ENCODE measurements at regions not wholly inside any gene's neighbourhood (a gene's known extent, or its start where the extent isn't known, plus 50 kb on each side); places are given as distances from the start of the nearest gene placed in this dataset.

DNA sequence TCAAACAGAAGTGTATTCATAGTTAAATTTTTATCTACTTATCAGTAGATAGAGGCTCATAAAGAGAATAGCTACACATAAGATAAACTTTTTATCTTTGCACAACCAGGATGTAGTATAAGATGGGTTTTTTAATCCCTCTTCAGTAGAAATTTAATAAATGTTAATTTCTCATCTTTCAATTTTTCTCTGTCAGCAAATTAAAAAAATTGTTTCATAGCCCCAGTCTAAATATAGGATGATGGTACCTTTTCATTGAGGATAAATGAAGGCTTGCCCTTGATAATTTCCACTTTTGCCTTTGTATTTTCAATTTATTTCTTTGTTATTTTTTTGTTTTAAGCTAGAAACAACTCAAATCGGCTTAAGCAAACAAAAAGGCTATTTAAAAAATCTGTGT is 251.2 kb upstream of the NOX3 start:
- no peak for DNase-seq

DNA sequence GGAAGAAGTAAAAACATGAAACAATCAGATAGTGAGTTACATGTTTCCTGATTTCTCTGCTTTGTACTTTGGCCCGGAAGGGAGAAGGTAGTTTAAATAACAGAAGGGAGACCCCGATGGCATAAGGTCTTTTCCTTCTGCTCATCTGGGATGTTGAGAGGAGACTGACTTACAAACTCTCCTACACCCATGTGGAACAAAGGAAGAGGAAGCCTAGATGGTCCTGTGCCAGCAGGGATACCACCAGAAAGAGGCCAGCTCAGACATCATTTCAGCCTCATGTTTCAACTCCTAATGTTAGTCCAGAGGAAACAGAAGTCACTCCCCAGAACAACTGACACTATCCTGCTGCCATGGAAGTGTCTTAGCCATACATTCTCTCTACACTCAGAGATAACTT is 250.7 kb upstream of the NOX3 start:
- DNase-seq = no peak

DNA sequence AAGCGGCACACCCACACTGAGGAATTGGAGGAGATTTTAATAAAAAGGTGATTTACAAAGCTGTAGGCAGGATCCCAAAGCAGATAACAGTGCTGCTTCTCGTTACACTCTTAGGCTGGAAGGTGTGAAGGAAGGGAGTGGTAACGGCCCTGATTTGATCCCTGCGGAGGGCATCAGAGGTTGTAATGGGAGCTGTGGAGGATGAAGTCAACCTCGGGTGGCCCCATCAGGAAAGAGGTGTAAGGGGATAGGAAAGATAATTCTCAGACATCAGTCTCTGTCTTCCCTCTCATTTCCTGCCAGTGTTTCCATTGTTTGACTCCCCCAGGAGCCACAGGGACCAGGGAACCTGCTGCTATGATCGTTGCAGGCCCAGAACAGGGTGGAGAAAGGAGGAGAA is 245.7 kb upstream of the NOX3 start:
- no peak for DNase-seq

DNA sequence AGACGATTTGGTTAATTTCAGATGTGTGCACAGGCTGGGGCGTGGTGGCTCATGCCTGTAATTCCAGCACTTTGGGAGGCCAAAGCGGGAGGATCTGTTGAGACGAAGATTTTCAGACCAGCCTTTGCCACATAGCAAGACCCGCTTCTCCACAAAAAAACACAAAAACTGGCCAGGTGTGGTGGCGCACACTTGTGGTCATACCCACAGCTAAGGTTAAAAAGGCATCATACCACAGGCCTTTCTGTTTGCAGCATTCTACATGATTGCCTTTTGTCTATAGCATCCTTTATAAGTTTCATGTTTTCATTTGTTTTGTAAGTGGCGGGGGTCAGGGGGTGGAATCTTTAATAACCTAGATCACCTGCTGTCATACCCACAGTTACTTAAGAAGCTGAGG is 239.9 kb upstream of the NOX3 start:
- no peak for DNase-seq

DNA sequence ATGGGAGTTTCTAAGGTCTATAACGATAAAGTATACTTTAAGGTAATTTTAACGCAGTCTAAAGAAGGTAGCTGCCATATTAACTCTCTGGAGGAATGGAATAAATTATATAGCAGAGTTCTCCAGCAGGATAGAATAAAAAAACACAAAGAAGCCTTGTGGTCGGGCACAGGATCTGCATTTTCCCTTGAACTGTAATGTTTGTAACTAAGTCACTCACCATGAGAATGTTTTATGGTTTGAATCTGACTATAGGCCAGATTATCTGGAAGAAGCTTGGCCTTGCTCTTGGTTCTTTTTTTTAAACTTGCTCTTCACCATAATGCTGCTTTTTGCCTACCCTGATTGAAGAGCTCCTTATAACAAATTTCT is 238.8 kb upstream of the NOX3 start:
- no peak for DNase-seq

DNA sequence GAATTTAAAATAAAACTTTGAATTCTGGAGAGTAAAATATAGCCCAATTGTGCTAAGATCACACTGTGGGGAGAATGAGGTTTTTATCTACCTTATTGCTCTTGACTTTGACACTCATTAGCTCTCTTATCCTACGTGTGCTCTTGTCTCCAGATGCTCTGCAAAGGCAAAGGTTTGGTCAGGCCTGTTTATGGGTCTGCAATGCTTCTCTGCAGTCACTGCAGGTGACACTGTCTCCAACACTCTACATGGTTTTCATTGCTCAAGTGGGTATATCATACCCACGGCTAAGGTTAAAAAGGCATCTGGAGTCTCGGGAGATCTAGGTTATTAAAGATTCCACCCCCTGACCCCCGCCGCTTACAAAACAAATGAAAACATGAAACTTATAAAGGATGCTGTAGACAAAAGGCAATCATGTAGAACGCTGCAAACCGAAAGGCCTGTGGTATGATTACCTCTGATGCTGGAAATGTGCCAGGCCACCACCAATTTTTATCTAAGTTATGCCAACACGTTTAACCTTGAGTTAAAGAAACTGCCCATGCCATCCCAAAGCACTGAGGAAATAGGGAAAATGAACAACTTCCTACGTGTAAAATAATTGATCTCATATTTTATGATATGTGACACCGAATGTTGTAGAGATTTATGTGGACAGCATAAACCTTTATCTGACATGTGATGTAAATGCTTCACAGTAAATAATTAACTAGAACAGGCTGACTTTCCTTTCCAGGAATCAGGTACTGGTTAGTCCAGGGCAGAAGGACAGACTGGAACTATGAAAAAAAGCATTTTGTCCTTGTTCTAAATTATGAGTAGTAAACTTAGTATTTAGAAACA is 238.2 kb upstream of the NOX3 start:
- no peak for DNase-seq

DNA sequence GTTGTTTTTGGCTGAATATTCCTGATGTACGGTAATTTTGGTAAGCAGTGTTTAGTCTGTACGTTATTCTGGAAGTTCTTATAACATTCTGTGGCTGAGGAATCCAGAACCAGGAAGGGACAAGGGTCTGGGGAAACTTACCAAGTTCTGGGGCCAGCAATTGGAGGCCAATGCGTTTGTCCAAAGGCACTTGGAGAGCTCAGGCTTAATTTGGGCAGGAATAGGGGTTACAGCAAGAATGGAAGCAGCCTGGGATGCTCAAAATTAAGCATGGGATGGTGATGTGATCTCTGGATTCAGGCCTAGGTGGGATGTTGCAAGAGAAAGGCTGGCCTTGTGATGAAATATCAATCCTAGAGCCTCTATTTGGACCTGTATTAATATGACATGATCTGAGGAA is 235.2 kb upstream of the NOX3 start:
- no peak for DNase-seq

DNA sequence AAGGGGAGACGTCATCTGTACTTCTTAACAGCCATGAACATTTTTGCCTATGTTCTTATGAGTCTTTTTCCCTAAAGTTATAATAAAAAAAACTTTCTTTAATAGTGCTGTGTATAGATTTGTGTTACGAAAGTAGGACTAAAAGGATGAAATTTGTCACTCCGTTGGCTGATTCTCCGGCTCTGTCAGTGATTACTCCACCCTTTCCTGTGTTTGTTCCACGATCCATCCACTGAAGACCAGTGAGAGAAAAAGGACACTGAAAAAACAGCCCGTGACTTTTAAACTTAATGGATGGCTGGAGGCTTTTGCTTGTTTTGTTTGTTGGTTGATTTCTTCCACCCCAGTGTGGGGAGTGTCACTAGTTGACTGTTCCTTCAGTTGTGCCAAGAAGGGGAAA is 232.0 kb upstream of the NOX3 start:
- DNase-seq = no peak

DNA sequence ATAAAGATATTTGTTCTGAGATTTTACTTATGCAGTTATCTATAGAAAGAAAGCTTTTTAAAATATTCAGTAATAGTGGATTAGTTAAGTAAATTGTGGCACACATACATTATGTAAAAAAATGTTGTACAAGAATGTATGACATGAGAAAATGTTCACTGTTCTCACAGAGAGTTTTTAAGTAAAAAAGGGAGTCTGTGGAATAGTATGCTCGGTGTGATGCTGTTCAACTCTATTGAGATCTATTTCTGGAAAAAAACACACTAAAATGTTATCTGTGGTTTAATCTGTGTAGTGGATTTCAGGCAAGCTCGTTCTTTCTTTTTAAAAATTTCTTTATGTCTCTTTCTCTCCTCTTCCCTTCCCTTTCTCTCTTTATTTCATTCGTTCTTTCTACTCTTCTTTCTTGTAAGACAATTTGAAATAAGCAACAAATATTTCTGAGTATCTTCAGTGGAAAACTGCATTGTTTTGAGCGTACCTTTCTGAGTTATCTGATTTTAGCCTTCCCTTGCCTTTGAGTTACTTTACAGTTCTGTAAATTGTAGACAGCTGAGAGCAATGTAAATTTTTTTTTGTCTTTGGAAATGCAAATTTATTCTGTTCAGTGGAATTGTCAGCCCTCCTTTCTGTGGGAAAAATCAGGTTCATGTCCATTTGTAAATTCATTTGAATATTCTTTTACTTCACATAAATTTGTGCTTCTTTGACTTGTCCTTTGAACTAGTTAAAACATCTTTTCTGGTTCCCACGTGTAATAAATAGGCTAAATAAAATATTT is 229.0 kb upstream of the NOX3 start:
- DNase-seq = no peak

DNA sequence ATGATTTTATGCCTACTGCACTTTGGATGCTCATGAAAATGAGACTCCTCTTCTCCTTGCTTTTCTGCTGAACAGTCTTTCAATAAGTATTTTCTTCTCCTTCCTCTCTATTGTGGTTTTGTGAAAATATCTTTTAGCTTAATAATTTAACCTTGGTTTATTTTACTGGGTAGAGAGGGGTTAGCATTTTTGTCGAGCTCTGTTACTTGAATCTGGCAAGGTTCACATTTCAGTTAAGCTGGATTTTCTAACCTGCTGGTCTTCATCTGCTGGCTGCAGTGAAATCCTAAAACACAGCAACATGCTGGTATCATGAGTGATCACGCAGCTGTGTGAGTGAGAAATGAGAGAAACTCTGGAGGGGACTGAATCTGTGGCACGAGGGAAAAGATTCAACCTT is 222.7 kb upstream of the NOX3 start:
- no peak for DNase-seq

DNA sequence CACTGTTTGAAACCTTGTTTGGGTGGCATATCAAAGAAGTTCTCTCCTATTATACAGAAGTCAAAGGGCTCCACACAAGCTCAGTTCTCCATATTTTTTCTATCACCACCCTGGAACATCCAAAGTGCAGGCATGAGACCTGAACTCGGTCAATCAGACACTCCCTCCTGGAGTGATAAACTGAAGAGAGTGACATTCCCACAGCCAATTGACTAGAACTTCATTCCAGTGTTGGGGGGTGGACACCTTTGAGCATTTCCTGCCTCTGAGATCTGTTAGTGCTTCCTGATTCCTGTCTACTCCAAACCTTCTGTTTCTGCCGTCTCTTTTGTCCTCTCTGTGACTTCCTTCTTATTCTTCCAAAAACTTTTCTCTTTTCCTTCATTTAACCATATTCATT is 220.7 kb upstream of the NOX3 start:
- DNase-seq = no peak

DNA sequence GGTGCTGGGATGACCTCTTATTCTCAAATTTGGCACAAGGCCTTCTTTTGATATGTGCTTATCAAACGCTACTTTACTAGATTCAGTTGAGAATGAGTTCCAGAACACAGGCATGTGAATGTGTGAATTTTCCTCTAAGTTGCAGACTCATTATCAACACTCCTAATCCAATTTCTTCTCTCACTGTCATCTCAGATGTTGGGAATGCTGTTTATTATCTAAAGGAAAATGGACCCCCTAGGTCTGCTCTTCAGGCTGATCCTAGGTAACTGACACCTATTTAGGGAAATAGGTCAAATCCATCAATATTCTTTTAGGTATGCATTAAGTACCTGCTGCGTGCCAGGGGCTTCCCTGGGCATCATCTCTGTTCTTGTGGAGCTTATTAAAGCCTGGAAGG is 215.0 kb upstream of the NOX3 start:
- DNase-seq = no peak

DNA sequence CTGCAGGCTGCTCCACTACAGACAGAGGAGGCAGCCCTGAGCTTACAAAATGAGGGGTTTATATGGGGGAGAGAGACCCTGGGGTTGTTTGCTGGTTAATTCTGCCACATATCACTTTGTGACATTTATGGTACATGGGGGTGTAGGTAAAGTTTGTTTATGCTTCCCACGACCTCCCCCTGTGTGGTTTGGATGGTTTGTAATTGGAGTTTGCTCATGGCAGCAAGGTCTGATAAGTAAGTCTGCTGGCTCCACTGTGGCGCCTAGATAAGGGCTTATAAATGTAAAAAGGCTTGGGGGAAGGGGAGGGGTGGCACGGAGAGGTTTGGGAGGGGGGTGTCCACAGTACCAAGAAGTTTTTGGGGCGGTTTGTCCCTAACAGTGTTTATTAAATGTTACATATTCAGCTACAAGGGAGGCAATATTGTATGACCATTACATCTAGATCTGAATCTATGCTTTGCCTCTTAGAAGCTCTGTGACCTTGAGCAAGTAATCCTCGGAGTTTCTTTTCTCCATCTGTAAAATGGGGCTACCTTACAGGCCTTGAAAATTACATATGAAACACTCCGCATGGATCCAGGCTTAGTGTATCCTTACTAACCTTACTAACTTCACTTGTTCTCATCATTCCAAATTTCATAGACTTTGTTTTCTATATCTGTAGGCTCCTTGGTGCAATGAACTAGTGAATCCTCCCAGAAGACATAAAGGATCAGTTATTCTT is 204.8 kb upstream of the NOX3 start:
- DNase-seq = no peak

DNA sequence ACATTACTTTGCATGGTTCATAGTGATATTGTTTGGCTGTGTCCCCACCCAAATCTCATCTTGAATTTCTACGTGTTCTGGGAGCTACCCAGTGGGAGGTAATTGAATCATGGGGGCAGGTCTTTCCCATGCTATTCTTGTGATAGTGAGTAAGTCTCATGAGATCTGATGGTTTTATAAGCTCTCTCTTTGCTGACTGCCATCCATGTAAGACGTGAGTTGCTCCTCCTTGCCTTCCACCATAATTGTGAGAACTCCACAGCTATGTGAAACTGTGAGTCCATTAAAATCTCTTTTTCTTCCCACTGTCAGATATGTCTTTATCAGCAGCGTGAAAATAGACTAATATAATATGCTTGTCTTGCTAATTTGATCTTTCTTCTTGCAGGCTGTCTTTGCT is 200.4 kb upstream of the NOX3 start:
- DNase-seq = no peak

DNA sequence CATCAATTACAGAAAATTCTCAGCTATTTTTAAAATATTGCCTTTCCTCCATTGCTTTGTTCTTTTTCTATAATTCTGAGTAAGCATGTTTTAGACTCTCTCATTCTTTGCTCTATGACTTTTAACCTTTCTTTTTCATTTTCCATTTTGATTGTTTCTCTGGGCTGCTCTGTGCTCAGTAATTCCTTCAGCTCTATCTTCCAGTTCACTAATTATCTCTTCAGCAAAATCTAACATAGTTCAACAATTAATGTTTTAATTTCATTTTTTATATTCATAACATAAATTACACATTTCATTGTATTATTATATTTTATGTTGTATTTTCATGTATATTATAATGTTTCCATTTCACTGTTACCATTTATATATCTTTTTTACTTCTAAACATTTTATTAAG is 198.8 kb upstream of the NOX3 start:
- no peak for DNase-seq

DNA sequence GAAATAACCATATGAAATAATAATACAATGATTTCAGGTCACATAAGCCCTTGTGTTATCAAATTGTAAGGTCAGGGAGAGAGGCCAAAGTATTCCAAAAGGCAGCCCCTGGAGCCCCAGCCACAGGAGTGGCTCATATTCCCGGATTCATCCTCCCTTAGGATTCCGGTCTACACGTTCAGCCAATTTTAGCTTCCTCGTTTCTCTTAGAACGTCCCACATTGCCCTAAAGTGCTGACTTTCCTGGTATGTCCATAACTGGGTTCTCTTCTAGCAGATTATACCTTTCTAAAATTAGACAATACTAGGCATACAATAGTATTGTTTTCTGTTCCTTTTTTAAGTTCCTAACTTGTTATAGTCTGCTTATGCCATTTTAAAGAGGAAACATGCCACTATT is 192.7 kb upstream of the NOX3 start:
- no peak for DNase-seq

DNA sequence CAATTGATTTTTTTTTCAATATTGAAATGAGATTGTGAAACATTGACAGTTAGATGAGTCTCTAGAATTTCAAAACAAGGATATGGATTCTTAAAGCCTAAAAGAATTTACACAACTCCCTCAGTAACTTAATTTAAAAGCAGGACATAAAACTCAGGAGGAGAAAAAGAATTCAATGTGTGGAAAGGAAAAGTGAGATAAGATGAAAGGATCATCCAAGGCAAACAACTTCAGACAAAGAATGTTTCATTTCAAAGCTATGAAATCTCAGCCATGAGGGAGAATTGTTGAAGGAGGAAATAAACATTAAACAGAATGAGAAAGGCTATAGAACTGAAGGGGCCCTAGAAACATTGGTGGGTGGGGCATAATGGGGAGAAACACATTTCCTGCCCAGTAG is 191.7 kb upstream of the NOX3 start:
- DNase-seq = no peak

DNA sequence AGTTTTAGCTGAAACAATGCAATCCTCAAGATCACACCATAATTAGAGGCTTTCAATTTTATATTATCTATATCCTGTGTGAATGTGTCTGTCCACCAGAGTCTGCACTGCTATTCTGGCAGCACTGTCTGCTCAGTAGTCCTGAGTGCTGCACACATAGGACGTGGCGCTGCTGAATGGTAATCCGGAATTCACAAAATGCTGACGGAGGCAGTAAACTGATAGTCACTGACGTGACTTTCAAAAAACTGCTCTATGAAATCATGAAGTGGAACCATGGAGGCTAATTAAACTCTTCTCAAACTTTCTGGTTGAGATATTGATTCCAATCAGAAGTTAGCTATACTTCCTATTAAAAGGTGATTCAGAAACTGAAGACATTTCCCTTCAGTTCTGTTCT is 190.8 kb upstream of the NOX3 start:
- no peak for DNase-seq

DNA sequence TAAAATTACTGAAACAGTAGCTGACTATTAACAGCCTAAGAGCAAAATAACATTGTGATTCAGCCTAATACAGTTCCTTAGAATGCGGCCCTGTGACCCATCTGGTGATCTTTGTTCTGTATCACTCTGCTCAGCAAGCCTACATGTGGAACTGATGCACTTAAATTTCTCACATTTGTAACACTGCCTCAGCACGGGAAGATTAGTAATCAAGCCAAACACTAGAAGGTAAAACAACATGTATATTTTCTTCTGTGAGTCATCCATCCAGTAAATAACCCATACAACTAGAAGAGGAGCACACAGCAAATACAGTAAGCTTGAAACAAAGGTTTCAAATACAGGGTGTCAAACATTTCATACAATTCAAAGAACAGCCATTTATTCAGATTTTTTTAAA is 189.7 kb upstream of the NOX3 start:
- DNase-seq = no peak

DNA sequence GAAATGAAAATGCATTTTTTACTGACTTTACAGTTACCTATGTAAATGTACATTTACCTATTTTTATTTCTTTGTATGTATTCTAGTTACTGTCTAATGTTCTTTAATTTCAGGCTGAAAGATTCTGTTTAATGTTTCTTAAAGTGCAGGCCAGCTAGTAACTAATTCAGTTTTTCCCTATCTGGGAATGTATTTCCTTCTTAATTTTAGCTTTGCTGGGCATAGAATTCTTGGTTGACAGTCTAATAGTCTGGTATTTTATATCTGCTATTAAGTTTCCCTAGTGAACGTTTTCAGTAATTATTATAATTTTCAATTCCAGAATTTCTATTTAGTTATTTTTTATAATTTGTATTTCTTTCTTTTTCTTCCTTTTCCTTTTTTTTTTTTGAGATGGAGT is 186.0 kb upstream of the NOX3 start:
- DNase-seq = no peak

DNA sequence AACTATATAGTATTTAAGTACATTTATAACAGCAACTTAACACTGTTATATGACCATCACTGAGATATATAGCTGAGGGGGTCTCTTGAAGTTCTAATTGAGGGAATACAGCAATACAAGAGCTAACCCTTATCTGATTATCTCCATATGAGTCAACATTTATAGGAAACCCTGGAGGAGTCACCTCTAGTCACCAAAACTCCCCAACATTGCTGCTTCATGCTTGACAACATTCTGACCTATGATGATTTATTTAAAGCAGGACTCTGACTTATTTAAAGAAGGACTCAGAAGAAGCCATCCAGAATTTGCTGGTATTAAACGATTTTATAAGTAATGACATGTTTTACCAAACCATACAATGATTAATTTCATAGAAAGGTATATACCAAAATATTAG is 182.6 kb upstream of the NOX3 start:
- DNase-seq = no peak

DNA sequence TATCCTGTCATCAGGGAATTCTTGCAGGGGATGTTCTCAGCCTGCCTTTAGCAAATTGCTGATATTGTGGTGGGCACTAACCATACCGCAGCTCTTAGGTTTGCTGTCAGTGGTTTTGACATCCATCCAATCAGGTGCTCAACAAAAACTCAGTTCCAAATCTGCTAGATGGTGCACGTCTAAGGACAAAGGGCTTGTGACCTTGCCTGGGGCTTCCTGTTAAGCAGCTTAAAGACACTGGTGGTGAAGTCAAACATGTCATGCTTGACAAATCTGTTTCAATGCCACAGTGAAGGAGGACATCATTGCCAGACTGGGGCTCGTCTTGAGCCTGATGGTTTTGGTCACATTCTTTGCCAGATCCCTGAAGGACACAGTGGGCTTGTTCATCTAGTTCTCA is 179.8 kb upstream of the NOX3 start:
- no peak for DNase-seq

DNA sequence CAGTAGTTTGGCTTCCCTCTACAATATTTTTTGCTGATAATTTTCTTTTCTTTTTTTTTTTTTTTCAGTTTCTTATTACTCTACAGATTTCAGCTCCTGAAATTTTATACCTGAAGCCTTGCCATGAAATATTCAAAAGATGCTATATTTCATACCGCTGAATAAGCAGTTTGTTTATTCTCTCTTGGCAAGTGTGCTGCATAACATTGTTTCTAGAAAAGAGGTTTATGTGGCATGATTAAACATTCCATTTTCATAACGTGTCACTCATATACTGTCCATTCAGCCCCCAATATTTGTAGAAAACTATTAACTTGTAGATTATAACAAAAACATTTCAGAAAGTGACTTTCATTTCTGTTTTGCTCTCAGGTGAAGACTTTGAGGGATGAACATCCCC is 174.4 kb upstream of the NOX3 start:
- DNase-seq = no peak

DNA sequence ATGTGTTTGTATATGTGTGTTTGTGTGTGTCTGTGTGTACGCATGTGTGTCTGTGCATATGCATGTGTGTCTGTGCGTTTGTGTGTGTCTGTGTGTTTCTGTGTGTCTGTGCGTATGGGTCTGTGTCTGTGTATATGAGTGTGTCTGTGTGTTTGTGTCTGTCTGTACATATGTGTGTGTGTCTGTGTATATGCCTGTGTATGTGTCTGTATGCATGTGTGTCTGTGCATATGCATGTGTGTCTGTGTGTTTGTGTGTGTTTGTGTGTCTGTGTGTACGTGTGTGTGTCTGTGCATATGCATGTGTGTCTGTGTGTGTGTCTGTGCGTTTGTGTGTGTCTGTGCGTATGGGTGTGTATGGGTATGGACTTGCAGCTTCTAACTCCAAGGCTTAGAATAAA is 174.0 kb upstream of the NOX3 start:
- no peak for DNase-seq

Measured in activated CD4-positive, alpha-beta T cell treated with anti-CD3 and anti-CD28 coated beads for 1 hour (primary cell).